ENCODE measurements at regions not wholly inside any gene's neighbourhood (a gene's known extent, or its start where the extent isn't known, plus 50 kb on each side); places are given as distances from the start of the nearest gene placed in this dataset.

- no peak for DNase-seq (ENCODE audit: low spot score)
Measured at GRCh38 chr5:54769746-54770145, 215.6 kb downstream of the ESM1 start.

GRCh38 chr5:54769072-54769471 is 216.3 kb downstream of the ESM1 start:
- DNase-seq (ENCODE audit: low spot score), result no peak

- no peak for DNase-seq (ENCODE audit: low spot score)
Measured at GRCh38 chr5:54766748-54767147, 218.6 kb downstream of the ESM1 start.

GRCh38 chr5:54765165-54766028 is 220.0 kb downstream of the ESM1 start:
- DNase-seq (ENCODE audit: low spot score), result no peak

- DNase-seq (ENCODE audit: low spot score), result no peak
Measured at GRCh38 chr5:54764102-54765090, 221.0 kb downstream of the ESM1 start.

GRCh38 chr5:54761213-54761701 is 224.1 kb downstream of the ESM1 start:
- no peak for DNase-seq (ENCODE audit: low spot score)

- DNase-seq (ENCODE audit: low spot score), result no peak
Measured at GRCh38 chr5:54760182-54760935, 225.0 kb downstream of the ESM1 start.

GRCh38 chr5:54758038-54758437 is 227.4 kb downstream of the ESM1 start:
- DNase-seq (ENCODE audit: low spot score), result no peak

GRCh38 chr5:54757541-54757940 is 227.9 kb downstream of the ESM1 start:
- no peak for DNase-seq (ENCODE audit: low spot score)

GRCh38 chr5:54756796-54757402 is 228.5 kb downstream of the ESM1 start:
- DNase-seq (ENCODE audit: low spot score), result no peak

- no peak for DNase-seq (ENCODE audit: low spot score)
Measured at GRCh38 chr5:54756301-54756700, 229.1 kb downstream of the ESM1 start.

GRCh38 chr5:54754878-54755277 is 230.5 kb downstream of the ESM1 start:
- no peak for DNase-seq (ENCODE audit: low spot score)

GRCh38 chr5:54754420-54754819 is 231.0 kb downstream of the ESM1 start:
- no peak for DNase-seq (ENCODE audit: low spot score)

- no peak for DNase-seq (ENCODE audit: low spot score)
Measured at GRCh38 chr5:54753753-54754152, 231.6 kb downstream of the ESM1 start.

- no peak for DNase-seq (ENCODE audit: low spot score)
Measured at GRCh38 chr5:54753034-54753433, 232.4 kb downstream of the ESM1 start.

GRCh38 chr5:54748527-54748926 is 231.0 kb downstream of the SNX18 start:
- DNase-seq (ENCODE audit: low spot score), result no peak

GRCh38 chr5:54746777-54747398 is 229.3 kb downstream of the SNX18 start:
- no peak for DNase-seq (ENCODE audit: low spot score)

GRCh38 chr5:54746346-54746745 is 228.8 kb downstream of the SNX18 start:
- DNase-seq (ENCODE audit: low spot score), result no peak

- no peak for DNase-seq (ENCODE audit: low spot score)
Measured at GRCh38 chr5:54745599-54745998, 228.0 kb downstream of the SNX18 start.

GRCh38 chr5:54743997-54744788 is 226.6 kb downstream of the SNX18 start:
- peak; percentile 19 for DNase-seq (ENCODE audit: low spot score)
